CD14-positive monocyte (primary cell): ENCODE measurements at regions not wholly inside any gene's neighbourhood (a gene's known extent, or its start where the extent isn't known, plus 50 kb on each side); places are given as distances from the start of the nearest gene placed in this dataset.

Experiments
- DNase-seq, 3 donors: peaks; one replicate each; pipeline ENCODE4 v3.0.0-alpha.2; 2011 to 2022
- H2AFZ ChIP-seq: 2 replicates; pipeline ENCODE4 v1.6.0; 2012; ENCODE audit warnings: mild to moderate bottlenecking, low read depth, low read length, inconsistent platforms; ENCODE audit not compliant: insufficient read depth, poor library complexity, severe bottlenecking
- H3K27ac ChIP-seq, 2 donors: 1 replicate in 1 of 2; 2 replicates in 1 of 2; pipeline ENCODE4 v1.5.1; 2012 to 2013; ENCODE audit warnings: low read length in 2 of 2, control low read depth in 1 of 2, inconsistent platforms in 1 of 2, low read depth in 1 of 2, mild to moderate bottlenecking in 1 of 2
- H3K27me3 ChIP-seq, 2 donors: one replicate each; pipeline versions ENCODE4 v1.6.0 to v1.6.1; 2011 to 2013; ENCODE audit warnings: low read length in 2 of 2; ENCODE audit not compliant: control insufficient read depth in 2 of 2, insufficient read depth in 2 of 2
- H3K36me3 ChIP-seq, 2 donors: replicated peaks in 1 of 2; 1 replicate in 1 of 2; 2 replicates in 1 of 2; pipeline versions ENCODE4 v1.5.1 to v1.6.1; 2012 to 2013; ENCODE audit warnings: low read length in 2 of 2, control low read depth in 1 of 2, inconsistent platforms in 1 of 2, mild to moderate bottlenecking in 1 of 2; ENCODE audit not compliant: insufficient read depth in 2 of 2, control insufficient read depth in 1 of 2
- H3K4me1 ChIP-seq, 2 donors: 1 replicate in 1 of 2; 2 replicates in 1 of 2; pipeline versions ENCODE4 v1.5.1 to v1.6.1; 2012 to 2013; ENCODE audit warnings: low read length in 2 of 2, control low read depth in 1 of 2, inconsistent platforms in 1 of 2, mild to moderate bottlenecking in 1 of 2, moderate library complexity in 1 of 2; ENCODE audit not compliant: insufficient read depth in 2 of 2, control insufficient read depth in 1 of 2
- H3K4me2 ChIP-seq: replicated peaks from 2 replicates; pipeline ENCODE3; 2012; ENCODE audit warnings: low read length, moderate library complexity, mild to moderate bottlenecking; ENCODE audit not compliant: poor library complexity, severe bottlenecking; ENCODE audit errors: extremely low read depth
- H3K4me3 ChIP-seq, 3 experiments: fragments of 200-600 bp in 1 of 3; sonication (generic) in 1 of 3; replicated peaks in 1 of 3; 1 replicate in 2 of 3; 2 replicates in 1 of 3; pipeline ENCODE4 v1.5.1; 2011 to 2013; ENCODE audit warnings: low read length in 3 of 3, mild to moderate bottlenecking in 3 of 3, control low read depth in 2 of 3, low read depth in 2 of 3, inconsistent platforms in 1 of 3, moderate library complexity in 1 of 3
- H3K79me2 ChIP-seq: 2 replicates; pipeline ENCODE4 v1.6.0; 2012; ENCODE audit warnings: mild to moderate bottlenecking, control low read depth, inconsistent platforms, low read length, moderate library complexity; ENCODE audit not compliant: insufficient read depth
- H3K9ac ChIP-seq: 2 replicates; pipeline ENCODE4 v1.6.0; 2017; ENCODE audit warnings: low read length, mild to moderate bottlenecking; ENCODE audit not compliant: insufficient read depth, poor library complexity, severe bottlenecking
- H3K9me3 ChIP-seq, 2 donors: replicated peaks in 1 of 2; 1 replicate in 1 of 2; 2 replicates in 1 of 2; pipeline versions ENCODE4 v1.5.1 to v1.6.1; 2012 to 2013; ENCODE audit warnings: low read length in 2 of 2, control low read depth in 1 of 2; ENCODE audit not compliant: control insufficient read depth in 1 of 2, insufficient read depth in 1 of 2
- H4K20me1 ChIP-seq: 2 replicates; pipeline ENCODE4 v1.6.0; 2012; ENCODE audit warnings: mild to moderate bottlenecking, low read length, control low read depth, moderate library complexity; ENCODE audit not compliant: insufficient read depth
- H3K27ac Mint-ChIP-seq, 7 donors: one replicate each; pipeline ENCODE4 v1.8.0; 2020; ENCODE audit warnings: mild to moderate bottlenecking in 7 of 7, mixed read lengths in 7 of 7, moderate library complexity in 6 of 7, inconsistent platforms in 2 of 7
- H3K27me3 Mint-ChIP-seq, 3 donors: one replicate each; pipeline ENCODE4 v1.8.0; 2021 to 2022; ENCODE audit warnings: low read depth in 3 of 3, mild to moderate bottlenecking in 3 of 3, mixed read lengths in 3 of 3, moderate library complexity in 3 of 3, inconsistent platforms in 1 of 3
- H3K36me3 Mint-ChIP-seq, 2 donors: one replicate each; pipeline ENCODE4 v1.8.0; 2020; ENCODE audit warnings: mixed read lengths in 2 of 2, inconsistent platforms in 1 of 2, mild to moderate bottlenecking in 1 of 2
- H3K4me1 Mint-ChIP-seq: one replicate; pipeline ENCODE4 v1.8.0; 2020; ENCODE audit warnings: mild to moderate bottlenecking, mixed read lengths
- H3K4me3 Mint-ChIP-seq, 2 donors: one replicate each; pipeline ENCODE4 v1.8.0; 2020; ENCODE audit warnings: mild to moderate bottlenecking in 2 of 2, mixed read lengths in 2 of 2, moderate library complexity in 1 of 2
- H3K9me3 Mint-ChIP-seq, 7 donors: one replicate each; pipeline ENCODE4 v1.8.0; 2020 to 2022; ENCODE audit warnings: mixed read lengths in 7 of 7, mild to moderate bottlenecking in 6 of 7, moderate library complexity in 6 of 7, inconsistent platforms in 2 of 7
- CTCF ChIP-seq: fragments of 200-600 bp; IDR thresholded peaks from one replicate; pipeline ENCODE4 v1.8.0; 2022; ENCODE audit warnings: antibody characterized with exemption, mild to moderate bottlenecking
- WGBS: methylation state at CpG from one replicate; pipeline ENCODE4 v1.1.5; 2013; ENCODE audit warnings: missing lambda C conversion rate; ENCODE audit not compliant: insufficient coverage; 5-methylcytosine and 5-hydroxymethylcytosine counted together
- intact Hi-C, 2 donors: fragments of 100-400 bp; cut with micrococcal nuclease; formaldehyde crosslinking; loops; one replicate each; pipeline versions ENCODE4 v1.15.0 to v1.15.1; 2023

- H3K27me3 ChIP-seq = no peaks in the 10 kb centered on the region
- H3K4me3 ChIP-seq = no peak overlapping the region
- Mint-ChIP-seq H3K27ac (no peak overlapping the region), H3K27me3 (peaks cover 0 to 1% (median 0%) of the 10 kb centered on the region in 3 donors), H3K4me3 (no peak overlapping the region), H3K4me1 (no peaks in the 10 kb centered on the region), H3K36me3 (no peaks in the 10 kb centered on the region), H3K9me3 (peaks cover 0 to 8% (median 2%) of the 10 kb centered on the region in 7 donors)
- no peak overlapping the region for H3K9ac ChIP-seq
- no peak overlapping the region for H2AFZ ChIP-seq
- intact Hi-C loops = loop anchor here in 1 of 2 donors (10.0 kb wide), 1 partner anchor 59 kb away; no protein-coding TSS in a partner anchor
- H3K4me1 ChIP-seq = no peaks in the 10 kb centered on the region
- no peaks in the 10 kb centered on the region for H4K20me1 ChIP-seq
- no peak overlapping the region for H3K4me2 ChIP-seq
- H3K79me2 ChIP-seq = no peaks in the 10 kb centered on the region
- TF ChIP-seq CTCF = no peak
- no peaks in the 10 kb centered on the region for H3K36me3 ChIP-seq
- no peaks in the 10 kb centered on the region for H3K9me3 ChIP-seq
- DNase-seq = no peak
- WGBS = no CpG with 5 or more reads among the region's 2 CpGs
- H3K27ac ChIP-seq = no peak overlapping the region
Measured at GRCh38 chr16:61313931-61314330, 722.3 kb downstream of the CDH8 start.

- no CpG with 5 or more reads among the region's 1 CpG for WGBS
- no peaks in the 10 kb centered on the region for H3K36me3 Mint-ChIP-seq
- DNase-seq = no peak
- no peak overlapping the region for H3K4me2 ChIP-seq
- H3K4me3 Mint-ChIP-seq = no peak overlapping the region
- H3K9me3 Mint-ChIP-seq = peaks cover 0 to 6% (median 2%) of the 10 kb centered on the region in 7 donors
- H3K79me2 ChIP-seq = no peaks in the 10 kb centered on the region
- H3K27ac ChIP-seq = no peak overlapping the region
- H3K27me3 Mint-ChIP-seq = no peaks in the 10 kb centered on the region
- H3K9ac ChIP-seq = no peak overlapping the region
- H4K20me1 ChIP-seq = no peaks in the 10 kb centered on the region
- no peaks in the 10 kb centered on the region for H3K27me3 ChIP-seq
- no peak for TF ChIP-seq CTCF
- no peaks in the 10 kb centered on the region for H3K4me1 ChIP-seq
- no peaks in the 10 kb centered on the region for H3K9me3 ChIP-seq
- no peaks in the 10 kb centered on the region for H3K4me1 Mint-ChIP-seq
- H2AFZ ChIP-seq = no peak overlapping the region
- intact Hi-C loops = no loop called here
- no peaks in the 10 kb centered on the region for H3K36me3 ChIP-seq
- H3K27ac Mint-ChIP-seq = no peak overlapping the region
- no peak overlapping the region for H3K4me3 ChIP-seq
Measured at GRCh38 chr16:61309386-61309785, 726.9 kb downstream of the CDH8 start.
